Panc1 (cell line): ENCODE measurements at regions not wholly inside any gene's neighbourhood (a gene's known extent, or its start where the extent isn't known, plus 50 kb on each side); places are given as distances from the start of the nearest gene placed in this dataset.

Experiments used
- ATAC-seq: fragments of 200-7000 bp; cut with Tn5 transposase; 2 replicates; pipeline ENCODE4 v1.9.1; 2020; ENCODE audit warnings: mild to moderate bottlenecking, moderate library complexity
- BruUV-seq: library from RNA; stranded (reverse); fragments of 400-500 nt; replicated peaks from 2 replicates; lab custom pipeline; 2021; lab: Mats Ljungman, UMichigan
- CTCF ChIA-PET: fragments of 300-600 bp; sonication (Branson Sonifier 250); formaldehyde crosslinking; loops from one replicate; lab custom pipeline; 2022; ENCODE audit warnings: antibody characterized with exemption; lab: Charles Lee
- POLR2A ChIA-PET: fragments of 300-600 bp; sonication (Branson Sonifier 250); formaldehyde crosslinking; loops from one replicate; lab custom pipeline; 2022; ENCODE audit warnings: antibody characterized with exemption; lab: Charles Lee
- DNase-seq: peaks from one replicate; pipeline ENCODE4 v3.0.0-alpha.2; 2010; ENCODE audit warnings: low read depth, low spot score
- H3K27ac ChIP-seq: 2 replicates; pipeline ENCODE4 v1.5.1; 2011; ENCODE audit warnings: mild to moderate bottlenecking, low read length, inconsistent platforms
- H3K27me3 ChIP-seq: fragments of 200-500 bp; sonication (Bioruptor generic); 2 replicates; pipeline ENCODE4 v1.6.0; 2014; ENCODE audit warnings: low read length, inconsistent platforms; ENCODE audit not compliant: control insufficient read depth, insufficient read depth
- H3K36me3 ChIP-seq: fragments of 200-500 bp; sonication (Bioruptor generic); 2 replicates; pipeline ENCODE4 v1.5.1; 2014; ENCODE audit warnings: inconsistent platforms, mild to moderate bottlenecking, low read length, moderate library complexity; ENCODE audit not compliant: control insufficient read depth, insufficient read depth
- H3K4me1 ChIP-seq: 2 replicates; pipeline ENCODE4 v1.5.1; 2011; ENCODE audit warnings: inconsistent platforms, mild to moderate bottlenecking, low read length, moderate library complexity; ENCODE audit not compliant: control insufficient read depth, insufficient read depth
- H3K4me3 ChIP-seq, 2 experiments: 2 replicates each; pipeline ENCODE4 v1.5.1; 2011 to 2012; ENCODE audit warnings: low read depth in 2 of 2, low read length in 2 of 2, mild to moderate bottlenecking in 2 of 2, inconsistent platforms in 1 of 2, moderate library complexity in 1 of 2
- H3K9me3 ChIP-seq: fragments of 200-500 bp; sonication (Bioruptor generic); 2 replicates; pipeline ENCODE4 v1.5.1; 2014; ENCODE audit warnings: low read depth, mild to moderate bottlenecking, inconsistent platforms, low read length, moderate library complexity; ENCODE audit not compliant: control insufficient read depth, insufficient read depth
- CTCF ChIP-seq: fragments of 450-650 bp; IDR thresholded peaks from 2 replicates; pipeline ENCODE4 v1.5.1; 2017; ENCODE audit warnings: mild to moderate bottlenecking
- POLR2AphosphoS5 ChIP-seq: IDR thresholded peaks from 2 replicates; pipeline ENCODE4 v1.6.1; 2012; ENCODE audit warnings: mild to moderate bottlenecking, low read depth, low read length, moderate library complexity
- REST ChIP-seq, 2 experiments: IDR thresholded peaks; 2 replicates each; pipeline ENCODE4 v1.6.1; 2011 to 2012; ENCODE audit warnings: low read depth in 2 of 2, control low read depth in 1 of 2, low read length in 1 of 2, mild to moderate bottlenecking in 1 of 2, moderate library complexity in 1 of 2; ENCODE audit not compliant: insufficient read depth in 1 of 2
- SIN3A ChIP-seq: IDR thresholded peaks from 2 replicates; pipeline ENCODE4 v1.6.1; 2012; ENCODE audit warnings: low read depth, mild to moderate bottlenecking, low read length, moderate library complexity, borderline replicate concordance; ENCODE audit not compliant: insufficient read depth
- TCF7L2 ChIP-seq: IDR thresholded peaks from 2 replicates; pipeline ENCODE4 v1.6.1; 2011; ENCODE audit warnings: mild to moderate bottlenecking, low read depth, low read length, inconsistent platforms
- in situ Hi-C: cut with HindIII; loops from 2 replicates; pipeline ENCODE4 v1.10.0; 2016; ENCODE audit warnings: low sequenced_read_pairs, low pct_unique_long_range_greater_than_20kb
- intact Hi-C: fragments of 100-400 bp; cut with micrococcal nuclease; formaldehyde crosslinking; loops from one replicate; pipeline ENCODE4 v1.10.0; 2022; ENCODE audit not compliant: unreplicated experiment

GRCh38 chr6:93088621-93089501 is 330.5 kb downstream of the EPHA7 start:
- ChIA-PET CTCF (no interaction called here), POLR2A (no interaction called here)
- no TSS peak for BruUV-seq
- H3K27me3 ChIP-seq: no peaks in the 10 kb centered on the region
- H3K4me1 ChIP-seq: no peaks in the 10 kb centered on the region
- no peak overlapping the region for H3K4me3 ChIP-seq
- H3K36me3 ChIP-seq: no peaks in the 10 kb centered on the region
- no peaks in the 10 kb centered on the region for H3K9me3 ChIP-seq
- no peak for DNase-seq
- intact Hi-C loops: no loop called here
- H3K27ac ChIP-seq: no peak overlapping the region
- in situ Hi-C loops: no loop called here
- TF ChIP-seq SIN3A: no peak
- TF ChIP-seq POLR2AphosphoS5: no peak
- no peak for ATAC-seq

GRCh38 chr6:93087606-93088005 is 331.8 kb downstream of the EPHA7 start:
- in situ Hi-C loops (no loop called here), intact Hi-C loops (no loop called here)
- CTCF ChIA-PET: no interaction called here
- Histone ChIP-seq H3K27ac (no peak overlapping the region), H3K36me3 (no peaks in the 10 kb centered on the region), H3K9me3 (no peaks in the 10 kb centered on the region), H3K27me3 (no peaks in the 10 kb centered on the region), H3K4me1 (no peaks in the 10 kb centered on the region), H3K4me3 (no peak overlapping the region)
- DNase-seq: no peak
- POLR2A ChIA-PET: no interaction called here
- no TSS peak for BruUV-seq
- TF ChIP-seq TCF7L2: no peak
- TF ChIP-seq REST (IDR thresholded peaks at IDR 0.05; ENCODE audit: insufficient read depth in 1 of 2, low read depth in 2 of 2, low read length in 1 of 2): no peak
- TF ChIP-seq CTCF: no peak
- no peak for TF ChIP-seq SIN3A
- TF ChIP-seq POLR2AphosphoS5: no peak
- no peak for ATAC-seq

- CTCF ChIA-PET: no interaction called here
- POLR2A ChIA-PET: no interaction called here
- DNase-seq (no peak), ATAC-seq (no peak)
- Histone ChIP-seq H3K4me1 (no peaks in the 10 kb centered on the region), H3K9me3 (no peaks in the 10 kb centered on the region), H3K27ac (no peak overlapping the region), H3K36me3 (no peaks in the 10 kb centered on the region), H3K27me3 (no peaks in the 10 kb centered on the region), H3K4me3 (no peak overlapping the region)
- intact Hi-C loops (no loop called here), in situ Hi-C loops (no loop called here)
- TF ChIP-seq TCF7L2 (no peak), SIN3A (no peak), POLR2AphosphoS5 (no peak), REST (IDR thresholded peaks at IDR 0.05; ENCODE audit: insufficient read depth in 1 of 2, low read depth in 2 of 2, low read length in 1 of 2) (no peak), CTCF (no peak)
- no TSS peak for BruUV-seq
Measured at GRCh38 chr6:93086351-93086750, 333.0 kb downstream of the EPHA7 start.
